Hindlimb muscle (tissue), 1 donor: ENCODE measurements at regions not wholly inside any gene's neighbourhood (a gene's known extent, or its start where the extent isn't known, plus 50 kb on each side); places are given as distances from the start of the nearest gene placed in this dataset.

Experiments
- DNase-seq: peaks from one replicate; pipeline ENCODE4 v3.0.0-alpha.2; 2013

- DNase-seq, result peak; percentile 87
Measured at GRCh38 chr2:71807581-71808451, 339.8 kb downstream of the CYP26B1 start.

DNA sequence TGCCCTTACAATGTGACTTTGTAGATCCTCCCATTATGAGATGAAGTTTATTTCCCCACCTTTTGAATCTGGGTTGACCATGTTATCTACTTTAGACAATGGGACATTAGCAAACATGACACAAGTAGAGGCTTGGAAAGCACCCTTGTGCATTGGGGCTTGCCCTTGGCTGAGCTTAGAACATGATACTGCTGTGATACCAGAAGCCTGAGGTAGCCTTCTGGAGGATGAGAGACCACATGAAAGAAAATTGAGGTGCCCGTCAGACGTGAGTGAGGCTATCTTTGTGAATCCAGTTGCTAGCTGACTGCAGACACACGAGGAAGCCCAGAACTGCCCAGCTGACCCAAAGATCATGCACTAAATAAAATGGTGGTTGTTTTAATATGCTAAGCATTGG lies 341.2 kb downstream of the CYP26B1 start:
- DNase-seq, result no peak

DNA sequence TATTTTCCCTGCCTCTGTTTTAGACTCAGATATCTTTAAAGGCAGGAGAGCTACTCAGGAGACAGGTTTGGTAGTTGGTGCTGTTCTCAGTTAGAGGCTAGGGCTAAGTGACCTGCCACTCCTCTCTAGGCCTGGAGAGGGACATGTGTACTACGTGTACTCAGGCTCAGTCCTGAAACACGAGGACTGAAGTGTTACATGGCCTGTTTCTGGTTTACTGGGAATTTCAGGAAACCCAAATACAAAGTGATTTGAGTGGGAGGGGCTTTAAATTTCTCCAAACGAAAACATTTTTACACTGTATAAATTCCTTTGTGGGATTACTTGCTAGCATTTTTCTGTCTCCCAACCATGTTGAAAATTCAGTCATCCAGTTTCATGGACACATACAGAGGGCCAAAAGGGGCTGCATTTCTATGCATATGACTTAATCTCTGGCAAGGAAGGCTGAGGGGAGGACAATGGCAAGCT lies 343.3 kb downstream of the CYP26B1 start:
- DNase-seq, result no peak

GRCh38 chr2:71803398-71803797 lies 344.3 kb downstream of the CYP26B1 start:
- DNase-seq, result no peak

DNA sequence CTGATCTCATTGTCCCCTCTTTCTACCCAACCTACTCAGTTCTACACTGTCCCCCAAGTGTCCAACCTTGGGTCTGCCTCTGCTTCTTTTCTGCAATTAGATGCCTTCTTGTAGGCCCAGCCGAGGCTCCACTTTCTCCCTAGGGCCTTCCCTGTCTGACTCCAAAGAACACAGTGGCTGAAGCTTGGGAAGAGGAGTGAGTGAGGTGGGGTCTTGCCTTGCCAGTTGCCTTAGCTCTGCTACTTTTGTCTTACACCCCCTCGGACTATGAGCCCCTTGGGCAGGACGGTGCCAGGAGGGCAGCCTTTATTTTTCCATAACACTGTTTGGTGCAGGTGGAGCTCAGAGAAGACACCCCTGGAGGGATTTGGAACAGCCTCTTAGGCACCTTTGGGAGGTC lies 345.1 kb downstream of the CYP26B1 start:
- no peak for DNase-seq

- peak; percentile 70 for DNase-seq
Measured at GRCh38 chr2:71801969-71802368, 345.7 kb downstream of the CYP26B1 start.

DNA sequence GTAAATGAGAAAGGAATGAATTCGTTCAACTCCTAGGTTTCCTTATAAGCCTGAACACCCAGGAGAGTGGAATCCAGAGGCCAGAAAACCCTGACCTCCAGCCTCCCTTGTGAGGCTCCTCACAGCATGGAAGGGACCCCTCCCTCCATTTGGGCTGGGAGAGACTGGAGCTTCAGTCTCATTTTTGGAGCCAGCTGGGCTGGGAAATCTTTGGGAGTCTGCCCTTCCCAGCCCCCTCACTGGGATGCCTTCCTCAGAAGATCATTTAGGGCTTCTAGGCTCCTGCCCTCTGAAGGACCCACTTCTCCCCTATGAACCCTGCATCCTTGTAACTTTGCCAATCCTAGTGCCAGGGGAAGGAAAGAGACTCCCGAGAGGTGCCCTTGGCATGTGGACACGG lies 346.1 kb downstream of the CYP26B1 start:
- no peak for DNase-seq

DNA sequence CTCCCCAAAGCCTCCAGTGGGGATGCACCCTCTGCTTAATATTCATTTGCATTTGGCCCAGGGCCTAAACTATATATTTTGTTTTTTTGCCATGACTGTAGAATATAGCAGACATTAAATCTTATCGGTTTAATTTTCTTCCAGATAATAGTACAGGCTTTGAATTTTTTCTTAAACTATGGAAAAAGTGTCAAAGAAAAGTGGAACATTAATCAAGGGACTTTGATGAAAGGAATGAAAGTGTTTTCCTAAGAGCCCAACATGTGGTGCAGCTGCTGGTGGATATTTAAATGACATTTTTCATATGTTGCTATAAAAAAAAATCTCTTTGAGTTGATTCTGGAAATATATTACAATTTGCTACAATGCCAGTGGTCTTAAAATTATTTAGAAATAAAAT lies 346.8 kb downstream of the CYP26B1 start:
- no peak for DNase-seq

DNA sequence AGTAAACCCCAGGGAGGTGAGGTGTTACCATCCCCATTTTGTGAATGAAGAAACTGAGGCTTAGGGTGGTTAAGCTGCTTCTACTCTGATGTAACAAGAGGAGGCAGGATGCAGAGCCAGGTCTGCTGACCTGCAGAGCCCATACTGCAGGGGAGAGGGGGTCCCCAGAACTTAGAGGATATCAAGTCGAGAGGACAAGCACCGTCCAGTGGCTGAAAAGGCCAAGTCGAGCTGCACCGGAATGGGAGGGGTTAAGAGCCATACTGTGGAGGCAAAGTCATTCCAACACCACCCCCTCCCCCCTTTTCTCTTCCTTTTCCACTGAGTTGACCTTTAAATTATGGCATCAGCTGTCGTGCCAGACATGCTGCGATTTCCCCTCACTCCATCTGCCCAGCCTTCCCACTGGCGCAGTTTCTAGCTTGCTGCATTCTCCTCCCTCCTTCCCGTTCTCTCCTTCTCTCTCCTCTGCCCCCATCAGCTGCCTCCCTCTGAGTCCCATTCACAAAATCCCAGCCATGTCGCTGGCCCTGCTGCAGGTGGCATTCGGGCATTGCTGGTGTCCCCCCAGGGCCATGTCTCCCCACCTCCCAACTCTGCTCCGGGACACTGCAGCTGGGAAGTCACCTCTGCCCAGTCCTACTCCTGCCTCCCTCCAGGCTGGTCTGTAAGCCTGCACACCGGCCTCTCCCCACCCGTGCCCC lies 346.9 kb downstream of the DYSF start:
- no peak for DNase-seq

DNA sequence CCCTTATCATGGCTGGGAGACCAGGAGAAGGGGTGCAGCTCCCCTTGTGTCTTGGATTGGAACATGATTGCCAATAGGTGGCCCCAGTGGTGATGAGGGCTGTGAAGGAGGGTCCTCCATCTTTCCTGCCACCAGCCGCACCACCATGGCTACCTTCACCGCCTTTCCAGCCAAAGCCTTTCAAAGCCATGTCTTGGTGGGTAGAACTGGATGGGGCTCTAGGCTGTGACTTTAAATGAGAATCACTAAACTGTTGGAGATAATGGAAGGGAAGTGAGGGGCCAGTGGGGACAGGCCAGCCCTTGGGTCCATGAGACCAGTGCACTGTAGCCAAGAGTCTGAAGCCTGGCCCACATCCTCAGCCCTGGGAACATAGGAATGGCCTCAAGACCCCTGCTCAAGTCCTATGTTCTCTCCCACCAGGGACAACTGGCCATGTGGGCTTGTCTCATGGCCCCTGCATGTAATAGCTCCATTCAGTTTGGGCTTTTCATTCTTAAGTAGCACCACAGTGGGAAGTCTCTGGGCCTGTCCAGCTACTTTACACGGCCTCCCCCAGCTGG lies 345.7 kb downstream of the DYSF start:
- DNase-seq, result no peak

DNA sequence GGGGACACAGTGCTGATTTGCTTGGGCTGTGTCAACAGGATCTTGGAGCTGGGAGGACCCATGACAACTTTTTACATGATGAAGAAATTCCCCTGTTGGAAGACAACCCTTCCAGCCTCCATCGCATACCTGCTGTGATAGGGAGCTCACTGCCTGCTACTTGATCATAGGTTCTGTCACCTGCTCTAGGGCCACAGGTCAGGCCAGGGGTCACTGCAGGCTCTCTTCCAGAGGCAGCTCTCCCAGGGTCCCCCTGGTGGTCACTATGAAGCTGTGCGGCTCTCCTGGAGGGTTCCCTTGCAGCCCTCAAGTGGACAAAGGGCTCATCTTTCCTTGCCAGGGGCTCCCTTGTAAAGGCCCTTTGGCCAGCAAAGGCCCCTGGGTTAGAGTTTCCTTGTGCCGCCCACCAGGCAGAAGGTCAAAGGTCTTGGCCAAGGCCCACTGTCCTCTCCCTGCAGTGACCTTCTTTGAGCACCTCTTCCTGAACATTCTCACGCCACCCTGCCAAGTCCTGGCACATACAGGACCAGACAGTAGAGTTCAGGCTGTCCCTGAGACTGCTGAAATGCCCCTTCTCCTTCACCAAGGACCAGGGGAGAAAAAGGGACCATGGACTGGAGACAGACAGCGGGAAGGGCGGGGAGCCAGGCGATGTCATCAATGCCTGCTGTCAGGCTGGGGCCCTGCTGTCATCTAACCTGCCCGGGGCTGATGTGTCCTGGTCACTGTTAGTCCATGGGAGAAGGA lies 345.1 kb downstream of the DYSF start:
- DNase-seq, result no peak

DNA sequence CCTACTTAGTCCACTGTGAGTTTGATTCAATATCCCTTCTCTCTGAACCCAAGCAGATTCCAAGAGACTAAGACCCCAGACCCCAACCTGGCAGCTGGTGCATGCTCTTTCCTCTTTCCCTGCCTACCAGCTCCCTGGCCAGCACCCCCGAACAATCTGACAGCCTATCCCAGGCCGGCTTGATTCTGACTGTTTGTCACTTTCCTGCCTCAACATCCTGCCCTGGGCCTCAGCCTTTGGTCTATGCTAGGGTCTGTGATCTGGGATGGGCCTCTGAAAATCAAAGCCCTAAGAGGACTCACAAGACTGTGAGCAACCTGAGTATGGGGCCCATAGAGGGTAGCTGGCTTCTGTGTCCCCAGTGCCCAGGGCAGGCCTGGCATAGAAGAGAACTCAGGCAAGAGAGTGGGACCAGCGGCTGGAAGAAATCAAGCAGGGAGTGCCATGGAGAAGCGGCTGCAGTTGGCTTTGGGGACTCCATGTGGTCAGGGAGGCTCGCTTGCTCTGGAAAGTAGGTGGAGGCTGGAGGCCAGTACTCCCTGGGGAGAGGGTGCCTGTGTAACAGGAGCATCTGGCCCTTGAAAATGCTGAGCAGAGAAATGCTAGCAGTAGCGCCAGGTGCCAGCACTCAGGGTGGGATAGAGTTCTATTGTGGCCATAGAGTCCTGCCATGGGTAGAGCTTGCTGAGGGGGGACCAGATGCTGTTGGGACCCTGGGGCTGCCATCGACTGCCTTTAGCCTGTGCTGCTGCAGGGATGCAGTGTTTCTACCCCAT lies 343.9 kb downstream of the DYSF start:
- DNase-seq, result no peak

GRCh38 chr2:71796174-71796593 lies 342.8 kb downstream of the DYSF start:
- no peak for DNase-seq

GRCh38 chr2:71795486-71795885 lies 342.1 kb downstream of the DYSF start:
- no peak for DNase-seq

- DNase-seq, result no peak
Measured at GRCh38 chr2:71794611-71795010, 341.2 kb downstream of the DYSF start.

- DNase-seq, result no peak
Measured at GRCh38 chr2:71793926-71794325, 340.6 kb downstream of the DYSF start.

DNA sequence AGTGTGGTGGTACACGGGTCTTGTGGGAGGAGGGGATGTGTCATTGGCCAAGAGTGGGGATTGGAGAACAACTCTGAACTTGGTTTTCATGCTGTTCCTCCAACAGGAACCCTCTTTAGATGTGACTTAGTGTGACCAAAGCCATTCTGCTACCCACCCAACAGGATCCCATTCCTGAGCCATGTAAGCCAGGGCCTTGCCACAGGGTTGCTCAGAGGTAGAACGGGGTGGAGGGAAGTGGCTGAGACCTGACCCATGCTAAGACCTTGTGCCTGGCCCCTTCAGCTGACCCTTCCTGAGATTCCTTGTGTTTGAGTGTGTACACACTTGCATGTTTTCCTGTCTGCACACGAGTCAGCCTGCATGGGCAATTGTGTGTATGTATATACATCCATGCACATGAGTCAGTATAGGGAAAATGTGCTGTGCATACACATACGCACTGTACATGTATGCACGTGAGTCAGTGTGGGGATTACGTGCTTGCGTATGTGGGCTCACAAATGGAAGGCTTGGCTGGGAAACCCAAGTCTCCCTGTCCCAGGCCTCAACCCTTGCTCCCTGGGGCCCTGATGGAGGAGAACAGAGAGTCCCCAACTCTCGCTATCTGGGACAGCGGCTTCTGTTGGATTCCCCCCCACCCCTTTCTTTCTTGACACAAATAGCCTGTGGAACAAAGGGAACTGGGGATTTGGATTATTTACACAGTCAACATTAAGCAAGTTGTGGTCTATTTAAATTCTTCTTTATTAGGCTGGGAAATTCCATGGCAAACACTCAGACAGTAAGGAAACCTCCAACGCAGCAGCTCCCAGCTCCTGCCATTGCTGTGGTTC lies 339.8 kb downstream of the DYSF start:
- no peak for DNase-seq

GRCh38 chr2:71791501-71792135 lies 338.3 kb downstream of the DYSF start:
- no peak for DNase-seq

GRCh38 chr2:71791061-71791450 lies 337.7 kb downstream of the DYSF start:
- no peak for DNase-seq

DNA sequence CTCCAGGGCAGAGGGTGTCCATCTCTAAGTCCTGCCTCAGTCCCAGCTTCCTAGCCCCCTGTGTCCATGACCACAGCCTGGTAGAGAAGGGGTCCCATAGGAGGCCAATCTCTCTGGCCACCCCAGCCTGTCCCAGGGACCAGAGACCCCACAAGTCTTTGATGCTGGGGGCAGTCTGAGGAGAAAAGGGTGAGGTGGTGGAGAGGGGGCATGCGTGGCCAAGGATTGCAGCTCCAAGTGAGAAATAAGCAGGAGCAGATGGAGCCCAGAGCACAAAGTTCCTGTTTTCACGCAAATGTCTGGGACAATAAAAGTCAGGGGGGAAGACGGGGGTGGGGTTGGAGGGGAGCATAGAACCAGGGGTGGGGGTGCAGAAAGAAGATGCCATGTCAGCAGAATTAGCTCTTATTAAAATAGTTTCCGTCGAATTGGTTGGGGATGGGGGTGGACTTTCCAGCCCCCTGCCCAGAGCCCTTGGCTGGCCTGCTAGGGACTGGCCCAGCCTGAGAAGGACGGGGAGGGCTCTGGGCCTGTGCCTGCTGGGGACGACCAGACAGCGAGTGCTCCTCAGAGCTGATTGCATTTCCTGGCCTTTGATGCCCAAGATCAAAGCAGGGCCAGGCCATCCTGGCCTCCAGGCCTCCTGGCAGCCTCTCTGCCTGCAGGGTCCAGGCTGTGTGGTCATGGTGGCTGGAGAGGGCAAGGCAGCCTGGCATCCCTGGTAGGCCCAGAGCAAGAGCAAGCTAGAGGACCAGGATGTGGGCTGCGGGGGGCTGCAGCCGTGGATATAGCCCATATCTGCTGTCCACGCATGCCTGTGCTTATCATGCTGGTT lies 337.1 kb downstream of the DYSF start:
- DNase-seq, result no peak
